D341Med (cell line): ENCODE measurements at regions not wholly inside any gene's neighbourhood (a gene's known extent, or its start where the extent isn't known, plus 50 kb on each side); places are given as distances from the start of the nearest gene placed in this dataset.

Experiments used
- DNase-seq: peaks from one replicate; pipeline ENCODE4 v3.0.0; 2012; ENCODE audit warnings: low spot score

DNA sequence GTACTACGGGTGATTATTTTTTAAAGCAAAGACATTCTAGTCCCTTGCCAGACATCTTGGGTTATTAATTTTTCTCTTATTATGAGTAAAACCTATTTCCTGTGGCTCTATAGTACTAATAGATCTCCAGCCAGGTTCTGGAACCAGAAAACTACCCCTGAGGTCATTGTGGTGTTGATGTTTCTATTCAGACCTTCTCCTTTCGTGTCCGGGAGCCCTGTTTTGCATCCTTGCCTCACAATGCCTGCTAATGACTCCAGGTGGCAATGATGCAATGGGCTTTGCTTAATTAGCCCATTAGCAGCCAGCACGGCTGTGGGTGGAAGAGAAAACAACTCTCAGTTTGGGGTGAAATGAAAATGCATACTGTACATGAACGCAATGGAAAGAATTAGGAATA lies 62.9 kb upstream of the ARG1 start:
- DNase-seq, result no peak

DNA sequence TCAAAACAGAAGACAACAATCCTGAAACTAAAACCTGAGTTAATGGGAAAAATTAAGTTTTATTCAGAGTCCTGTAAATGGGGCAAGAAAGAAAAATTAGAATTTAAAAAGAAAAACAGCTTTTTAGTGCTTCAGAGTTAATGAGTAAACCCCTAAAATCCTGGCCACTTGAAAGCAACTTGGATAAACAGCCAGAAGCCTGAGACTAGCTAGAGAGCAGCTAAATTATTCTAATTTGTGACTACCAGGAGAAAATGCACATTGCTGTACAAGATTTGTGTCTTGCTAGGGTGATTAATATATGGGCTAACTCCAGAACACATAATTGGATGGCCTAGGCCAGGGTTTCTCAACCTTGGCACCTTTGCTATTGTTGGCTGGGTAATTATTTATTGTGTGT lies 62.4 kb upstream of the ARG1 start:
- no peak for DNase-seq

DNA sequence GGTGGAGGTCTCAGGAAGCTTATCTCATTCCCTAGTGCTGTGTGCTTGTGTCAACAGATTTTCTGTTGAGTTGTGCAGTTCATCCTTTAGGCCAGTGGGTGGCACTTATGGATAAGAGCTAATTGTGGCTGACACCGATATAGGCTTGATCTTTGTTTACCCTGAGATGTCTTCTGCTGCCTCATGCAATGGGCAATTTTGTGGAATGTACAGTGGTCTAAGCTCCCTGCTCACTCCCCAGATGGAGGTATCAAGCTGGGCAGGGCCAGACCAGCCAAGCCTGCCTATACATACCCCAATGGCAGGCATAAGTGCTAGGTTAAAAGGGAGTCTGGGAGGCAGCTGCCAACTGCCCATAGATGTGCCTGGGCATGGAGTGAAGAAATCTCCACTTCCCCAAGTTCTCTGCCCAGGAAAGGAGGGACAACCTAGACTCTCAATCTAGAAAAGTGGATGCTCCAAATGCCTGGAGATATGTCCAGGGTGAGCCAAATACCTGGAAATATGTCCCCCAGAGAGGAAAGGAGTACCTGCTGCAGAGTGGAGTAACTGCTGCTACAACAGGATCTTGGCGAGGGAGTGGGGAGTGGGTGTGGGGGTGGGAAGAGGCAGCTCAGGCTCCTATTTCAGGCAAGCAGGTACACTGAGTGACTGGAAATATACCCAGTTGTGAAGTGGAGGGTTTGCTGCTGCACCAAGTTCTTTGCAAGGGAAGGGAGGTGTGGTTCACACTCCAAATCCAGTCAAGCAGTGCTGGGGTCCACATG lies 53.2 kb upstream of the ARG1 start:
- peak; percentile 62 for DNase-seq
